ENCODE measurements at regions not wholly inside any gene's neighbourhood (a gene's known extent, or its start where the extent isn't known, plus 50 kb on each side); places are given as distances from the start of the nearest gene placed in this dataset.
A peak's percentile ranks its signal among the peaks of the same experiment; 100 is the strongest.

DNA sequence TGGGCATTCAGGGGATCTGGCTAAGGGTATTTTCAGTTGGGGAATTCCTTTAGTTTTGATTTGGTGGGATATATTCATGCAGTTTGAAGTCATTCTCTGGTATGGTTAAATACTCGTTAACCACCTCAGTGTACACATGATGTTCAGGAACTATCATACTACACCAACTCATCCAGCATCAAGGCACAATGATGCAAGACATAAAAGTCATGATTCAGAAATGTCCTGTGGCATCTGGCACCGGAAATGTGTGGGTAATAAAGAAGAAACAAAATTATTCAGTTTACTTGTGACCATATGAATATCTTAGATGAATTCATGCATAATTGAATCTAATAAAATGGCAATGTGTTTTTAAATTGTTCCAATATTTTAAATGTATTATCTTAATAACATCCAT lies 129.0 kb upstream of the BMP5 start:
- Histone ChIP-seq H3K9ac (replicated peaks in 1 of 4; ENCODE audit: extremely low read depth in 1 of 4, low read depth in 3 of 4, low read length in 3 of 4) (no peak overlapping the region), H4K91ac (replicated peaks; ENCODE audit: insufficient read length, low read length) (no peak overlapping the region), H3K23me2 (ENCODE audit: low read depth, low read length) (no peaks in the 10 kb centered on the region), H3K56ac (replicated peaks; ENCODE audit: insufficient read length, low read depth, low read length) (no peak overlapping the region), H3K18ac (ENCODE audit: extremely low read depth, low read length) (no peak overlapping the region), H3K23ac (ENCODE audit: insufficient read length) (no peak overlapping the region), H3K4me1 (replicated peaks in 1 of 4; ENCODE audit: control insufficient read depth in 3 of 4, insufficient read depth in 4 of 4, low read length in 3 of 4) (no peaks in the 10 kb centered on the region), H2BK20ac (ENCODE audit: low read length) (no peak overlapping the region), H2BK12ac (ENCODE audit: low read depth, low read length) (no peak overlapping the region), H2AK5ac (ENCODE audit: low read depth, low read length) (no peak overlapping the region), H2AFZ (ENCODE audit: low read length) (0 out of 2 replicates have a peak overlapping the region, but pooled peaks have one; percentile 9), H3K27ac (ENCODE audit: low read depth, low read length) (no peak overlapping the region), H3K79me2 (ENCODE audit: control insufficient read depth in 1 of 2, insufficient read depth in 2 of 2, low read length in 2 of 2) (no peaks in the 10 kb centered on the region), H3K4ac (replicated peaks; ENCODE audit: insufficient read length, low read depth, low read length) (no peak overlapping the region), H4K5ac (ENCODE audit: insufficient read length, low read depth, low read length) (no peak overlapping the region), H3K9me3 (ENCODE audit: insufficient read depth in 2 of 2, low read depth in 1 of 2, low read length in 1 of 2) (no peaks in the 10 kb centered on the region), H3K79me1 (ENCODE audit: low read depth, low read length) (no peaks in the 10 kb centered on the region), H3K36me3 (ENCODE audit: control insufficient read depth in 2 of 4, insufficient read depth in 4 of 4, low read length in 3 of 4) (no peaks in the 10 kb centered on the region), H3K4me3 (ENCODE audit: extremely low read depth in 1 of 4, insufficient read depth in 2 of 4, low read depth in 3 of 4, low read length in 4 of 4) (no peak overlapping the region), H2BK15ac (ENCODE audit: low read length) (no peak overlapping the region), H4K20me1 (replicated peaks in 1 of 2; ENCODE audit: control insufficient read depth in 1 of 2, insufficient read depth in 2 of 2, low read length in 2 of 2) (no peaks in the 10 kb centered on the region), H3K14ac (ENCODE audit: insufficient read length) (no peak overlapping the region), H2BK5ac (ENCODE audit: low read depth, low read length) (no peak overlapping the region), H4K8ac (ENCODE audit: extremely low read depth, insufficient read depth, low read length) (no peak overlapping the region), H3K27me3 (replicated peaks in 1 of 4; ENCODE audit: control insufficient read depth in 3 of 4, extremely low read depth in 1 of 4, insufficient read depth in 3 of 4, low read length in 3 of 4) (no peaks in the 10 kb centered on the region), H2BK120ac (replicated peaks; ENCODE audit: low read depth, low read length) (no peak overlapping the region), H3K4me2 (ENCODE audit: insufficient read depth in 1 of 2, low read depth in 2 of 2, low read length in 2 of 2) (no peak overlapping the region)
- no peak for DNase-seq (ENCODE audit: low read depth in 1 of 2, low spot score in 2 of 2)
- CTCF ChIA-PET (ENCODE audit: partially characterized antibody): no interaction called here
- POLR2A ChIA-PET (ENCODE audit: partially characterized antibody): no interaction called here
- FAIRE-seq: no peak
- 97% methylated on average over 2 of the region's 2 CpGs; no CpG with 5 or more reads in 1 of the 2 experiments for WGBS, 2 experiments (ENCODE audit: extremely low coverage in 1 of 2, insufficient coverage in 1 of 2, insufficient read length in 1 of 2, insufficient replicate concordance in 2 of 2, low coverage in 1 of 2, low lambda C conversion rate in 2 of 2, missing lambda C conversion rate in 1 of 2)
- TF ChIP-seq SRF (IDR thresholded peaks at IDR 0.05; ENCODE audit: low read depth, low read length) (no peak), RFX5 (IDR thresholded peaks at IDR 0.05; ENCODE audit: borderline replicate concordance, low read depth, low read length) (no peak), BACH1 (IDR thresholded peaks at IDR 0.05; ENCODE audit: low read length) (no peak), GABPA (IDR thresholded peaks at IDR 0.05; ENCODE audit: borderline replicate concordance, insufficient read depth, low read length) (no peak), NANOG (IDR thresholded peaks at IDR 0.05; ENCODE audit: insufficient read depth, low read depth, low read length, poor library complexity, severe bottlenecking) (no peak), CBX8 (IDR thresholded peaks at IDR 0.05; ENCODE audit: borderline replicate concordance, low read depth, low read length) (no peak), TAF1 (IDR thresholded peaks at IDR 0.05; ENCODE audit: low read depth, low read length) (no peak), BCL11A (IDR thresholded peaks at IDR 0.05; ENCODE audit: low read depth in 2 of 2, low read length in 2 of 2) (no peak), SP2 (IDR thresholded peaks at IDR 0.05; ENCODE audit: low read length) (no peak), SP1 (IDR thresholded peaks at IDR 0.05; ENCODE audit: low read depth, low read length) (no peak), CBX5 (IDR thresholded peaks at IDR 0.05; ENCODE audit: low read depth, low read length) (no peak)
- TF ChIP-seq, protein P1, sequence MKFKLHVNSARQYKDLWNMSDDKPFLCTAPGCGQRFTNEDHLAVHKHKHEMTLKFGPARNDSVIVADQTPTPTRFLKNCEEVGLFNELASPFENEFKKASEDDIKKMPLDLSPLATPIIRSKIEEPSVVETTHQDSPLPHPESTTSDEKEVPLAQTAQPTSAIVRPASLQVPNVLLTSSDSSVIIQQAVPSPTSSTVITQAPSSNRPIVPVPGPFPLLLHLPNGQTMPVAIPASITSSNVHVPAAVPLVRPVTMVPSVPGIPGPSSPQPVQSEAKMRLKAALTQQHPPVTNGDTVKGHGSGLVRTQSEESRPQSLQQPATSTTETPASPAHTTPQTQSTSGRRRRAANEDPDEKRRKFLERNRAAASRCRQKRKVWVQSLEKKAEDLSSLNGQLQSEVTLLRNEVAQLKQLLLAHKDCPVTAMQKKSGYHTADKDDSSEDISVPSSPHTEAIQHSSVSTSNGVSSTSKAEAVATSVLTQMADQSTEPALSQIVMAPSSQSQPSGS (IDR thresholded peaks at IDR 0.05; ENCODE audit: low read length): no peak
- TF ChIP-seq, protein P2, sequence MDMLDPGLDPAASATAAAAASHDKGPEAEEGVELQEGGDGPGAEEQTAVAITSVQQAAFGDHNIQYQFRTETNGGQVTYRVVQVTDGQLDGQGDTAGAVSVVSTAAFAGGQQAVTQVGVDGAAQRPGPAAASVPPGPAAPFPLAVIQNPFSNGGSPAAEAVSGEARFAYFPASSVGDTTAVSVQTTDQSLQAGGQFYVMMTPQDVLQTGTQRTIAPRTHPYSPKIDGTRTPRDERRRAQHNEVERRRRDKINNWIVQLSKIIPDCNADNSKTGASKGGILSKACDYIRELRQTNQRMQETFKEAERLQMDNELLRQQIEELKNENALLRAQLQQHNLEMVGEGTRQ (IDR thresholded peaks at IDR 0.05; ENCODE audit: low read length): no peak
